GM18873 (cell line): ENCODE measurements at regions not wholly inside any gene's neighbourhood (a gene's known extent, or its start where the extent isn't known, plus 50 kb on each side); places are given as distances from the start of the nearest gene placed in this dataset.

Experiments used
- ATAC-seq: cut with Tn5 transposase; IDR thresholded peaks from one replicate; pipeline ENCODE4 v1.9.1; 2021; ENCODE audit warnings: mild to moderate bottlenecking, moderate library complexity, moderate number of reproducible peaks; ENCODE audit not compliant: unreplicated experiment, low FRiP score

- no peak for ATAC-seq
Measured at GRCh38 chr11:110896358-110896757, 184.1 kb upstream of the ARHGAP20 start.

DNA sequence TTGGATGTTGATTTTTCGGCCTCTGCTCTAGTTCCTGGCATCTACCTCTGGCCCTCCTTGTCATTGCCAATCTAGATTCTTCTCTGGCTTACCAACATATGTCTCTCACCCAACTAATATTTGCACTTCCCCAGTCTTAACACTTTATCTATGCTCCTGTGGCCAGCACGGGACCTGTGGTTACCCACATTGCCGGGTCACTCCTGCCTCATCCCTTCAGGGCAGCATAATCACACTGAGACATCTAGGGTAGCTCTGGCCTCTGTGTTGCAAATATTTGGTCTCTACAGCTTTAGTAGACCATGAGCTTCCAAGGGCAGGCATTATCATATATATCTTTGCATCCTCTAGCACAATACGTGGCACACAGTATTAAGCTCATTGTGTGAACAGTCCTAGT is 182.0 kb upstream of the ARHGAP20 start:
- ATAC-seq = no peak

- no peak for ATAC-seq
Measured at GRCh38 chr11:110892741-110893285, 180.6 kb upstream of the ARHGAP20 start.

GRCh38 chr11:110891411-110891810 is 179.2 kb upstream of the ARHGAP20 start:
- ATAC-seq = no peak

GRCh38 chr11:110890995-110891394 is 178.8 kb upstream of the ARHGAP20 start:
- no peak for ATAC-seq

DNA sequence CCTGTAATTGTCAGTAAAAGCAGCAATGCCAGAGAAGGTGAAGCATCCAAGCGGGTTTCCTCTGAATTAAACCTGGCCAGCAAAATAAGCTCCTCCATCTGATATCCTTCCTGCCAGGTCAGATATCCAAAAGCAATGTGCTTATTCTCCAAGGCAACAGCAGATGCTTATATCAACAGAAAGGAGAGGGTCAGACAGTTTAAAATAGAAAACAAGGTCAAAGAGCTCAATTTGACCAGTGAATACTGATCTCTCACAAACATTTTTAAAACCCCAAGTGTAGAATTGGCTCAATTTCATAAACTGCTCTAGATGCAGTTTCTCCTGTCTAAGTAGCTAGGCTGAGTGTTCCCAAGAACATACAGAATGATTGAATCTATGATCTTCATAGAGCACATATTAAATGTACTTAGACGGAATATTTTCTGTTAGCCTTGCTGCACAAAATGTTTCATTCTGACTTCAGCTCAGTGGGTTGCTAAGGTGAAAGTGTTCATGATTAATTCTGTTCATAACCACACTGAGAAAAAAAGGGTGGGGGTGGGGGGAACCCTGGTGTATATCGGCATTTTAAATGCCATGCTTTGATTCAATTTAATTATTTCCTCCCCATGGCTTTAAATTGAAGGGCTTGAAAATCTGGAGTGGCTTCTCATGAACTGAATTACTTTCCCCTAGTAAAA is 174.2 kb upstream of the ARHGAP20 start:
- ATAC-seq = no peak

- no peak for ATAC-seq
Measured at GRCh38 chr11:110883256-110883655, 171.0 kb upstream of the ARHGAP20 start.

GRCh38 chr11:110878513-110878912 is 166.3 kb upstream of the ARHGAP20 start:
- ATAC-seq = no peak

DNA sequence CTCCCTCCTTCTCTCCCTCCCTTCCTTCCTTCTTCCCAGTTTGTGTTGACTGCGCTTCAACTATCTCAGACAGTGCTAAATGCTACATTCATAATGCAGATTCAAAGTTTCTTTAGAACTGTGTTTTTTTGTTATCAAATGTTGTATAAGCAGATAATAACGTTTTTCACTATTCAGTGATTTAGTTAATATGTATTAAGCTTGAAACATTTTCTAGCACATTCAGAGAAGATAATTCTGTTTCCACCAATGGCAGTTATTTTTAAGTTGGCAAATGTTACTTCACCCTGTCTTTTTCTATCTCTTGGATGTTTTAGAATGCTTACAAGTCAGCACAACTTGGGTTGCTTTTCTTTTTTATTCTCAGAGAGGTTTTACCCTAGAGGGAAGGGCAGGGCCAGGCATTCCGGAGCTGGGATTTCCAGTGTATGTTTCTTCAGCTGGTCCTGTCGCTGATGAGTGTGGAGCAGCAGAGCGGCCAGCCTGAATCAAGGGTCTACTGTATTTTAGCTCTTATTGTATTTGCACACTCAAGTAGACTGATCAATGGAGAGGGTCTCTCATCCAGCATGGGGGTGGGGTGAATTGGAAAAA is 162.3 kb upstream of the ARHGAP20 start:
- ATAC-seq = no peak

DNA sequence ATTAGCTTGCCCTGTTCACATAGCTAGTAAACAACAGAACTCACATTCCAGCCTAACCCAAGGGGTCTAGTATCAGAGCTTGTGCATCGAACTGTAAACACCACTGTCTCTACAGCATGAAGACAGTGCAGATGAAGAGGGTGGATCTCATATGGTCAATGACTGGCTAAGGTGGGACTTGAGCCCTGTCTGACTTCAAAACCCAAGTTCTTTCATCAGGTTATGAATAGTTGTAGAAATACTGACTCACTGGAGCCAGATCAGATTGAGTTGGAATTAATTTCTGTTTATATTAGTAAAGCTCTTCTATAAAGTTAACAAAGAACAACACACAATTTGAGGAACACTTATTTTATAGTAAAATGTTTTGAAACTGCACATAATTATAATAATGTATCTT is 161.7 kb upstream of the ARHGAP20 start:
- ATAC-seq = no peak

DNA sequence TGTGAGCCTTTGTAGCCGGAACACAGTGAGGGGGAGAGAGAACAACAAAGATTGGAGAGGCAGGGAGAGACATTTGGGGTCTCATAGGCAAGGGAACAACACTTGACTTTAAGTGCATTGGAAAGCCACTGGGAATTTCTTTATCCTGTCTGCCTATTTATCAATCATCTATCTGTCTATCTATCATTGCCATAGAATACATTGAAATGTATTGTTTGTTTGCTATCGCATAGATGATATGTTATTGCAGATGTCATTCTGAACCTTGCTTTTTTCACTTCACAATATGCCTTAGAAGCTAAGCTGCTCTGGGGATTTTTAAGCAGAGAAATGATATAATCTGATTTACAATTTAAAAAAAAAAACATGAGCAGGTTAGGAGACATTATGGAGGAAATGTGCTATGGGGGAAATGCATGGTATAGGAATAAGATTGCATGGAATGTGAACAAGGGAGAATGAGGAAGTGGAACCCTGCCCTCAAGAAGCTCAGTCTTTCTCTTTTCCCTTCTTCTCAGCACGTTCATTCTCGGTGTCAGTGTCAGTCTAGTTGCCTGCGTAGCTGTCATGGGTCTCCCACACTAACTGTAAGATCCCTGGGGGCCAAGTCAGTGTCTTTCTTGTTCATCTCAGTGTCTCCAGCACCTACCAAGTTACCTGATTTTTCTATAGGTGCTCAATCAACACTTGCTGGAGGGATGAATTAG is 158.7 kb upstream of the ARHGAP20 start:
- ATAC-seq = no peak

DNA sequence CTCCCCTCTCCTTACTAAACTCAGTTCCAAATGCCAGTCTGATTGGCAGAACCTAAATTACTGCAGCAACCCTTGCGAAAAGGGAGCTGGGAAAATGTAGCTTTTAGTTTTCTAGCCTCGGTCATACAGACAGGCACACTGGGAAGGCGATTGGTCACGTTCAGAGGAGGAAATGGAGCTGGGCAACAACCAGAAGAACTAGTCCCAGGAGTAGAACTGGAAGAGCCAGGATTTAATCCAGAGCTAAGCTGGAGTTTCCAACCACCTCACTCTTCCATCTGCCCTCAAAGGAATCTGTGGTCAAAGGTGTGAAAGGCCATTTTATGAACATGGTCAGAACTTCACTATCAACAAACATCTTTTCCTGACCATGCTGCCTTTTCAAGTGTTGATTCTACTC is 155.7 kb upstream of the ARHGAP20 start:
- no peak for ATAC-seq

DNA sequence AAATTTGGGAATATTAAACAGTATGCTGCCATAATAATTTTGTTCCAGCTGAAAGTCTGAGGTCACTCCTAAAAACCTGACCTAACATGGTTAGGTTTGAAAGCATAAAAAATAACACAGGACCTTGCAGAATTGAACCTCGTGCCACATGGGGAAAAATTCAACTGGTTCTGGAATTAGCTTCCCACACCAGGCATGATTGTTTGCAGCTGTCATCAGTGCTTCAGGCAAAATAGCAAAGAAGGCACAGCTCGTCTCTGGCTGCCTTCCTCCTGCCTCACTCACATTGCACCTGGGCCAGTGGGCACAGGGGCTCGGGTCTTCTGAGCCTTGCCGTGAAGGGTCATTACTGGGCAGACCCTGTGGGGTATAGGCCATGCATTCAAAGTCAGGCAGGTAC is 153.8 kb upstream of the ARHGAP20 start:
- no peak for ATAC-seq

DNA sequence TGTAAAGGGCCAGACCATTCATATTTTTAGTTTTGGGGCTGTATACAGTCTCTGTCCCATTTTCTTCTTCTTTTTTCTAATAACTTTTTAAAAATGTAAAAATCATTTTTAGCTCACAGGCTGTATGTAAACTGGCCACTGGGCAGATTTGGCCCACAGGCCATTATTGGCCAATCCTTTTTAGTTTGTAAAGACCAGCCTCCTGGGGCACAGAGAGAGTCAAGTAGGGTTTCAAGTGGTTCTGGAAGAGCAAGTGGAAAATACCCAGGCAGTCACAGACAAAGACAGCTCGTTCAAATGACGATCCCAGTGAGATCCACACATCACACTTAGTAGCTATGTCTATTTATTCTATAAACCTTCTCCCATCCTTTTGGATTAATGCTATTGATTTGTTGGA is 150.2 kb upstream of the ARHGAP20 start:
- ATAC-seq = no peak

DNA sequence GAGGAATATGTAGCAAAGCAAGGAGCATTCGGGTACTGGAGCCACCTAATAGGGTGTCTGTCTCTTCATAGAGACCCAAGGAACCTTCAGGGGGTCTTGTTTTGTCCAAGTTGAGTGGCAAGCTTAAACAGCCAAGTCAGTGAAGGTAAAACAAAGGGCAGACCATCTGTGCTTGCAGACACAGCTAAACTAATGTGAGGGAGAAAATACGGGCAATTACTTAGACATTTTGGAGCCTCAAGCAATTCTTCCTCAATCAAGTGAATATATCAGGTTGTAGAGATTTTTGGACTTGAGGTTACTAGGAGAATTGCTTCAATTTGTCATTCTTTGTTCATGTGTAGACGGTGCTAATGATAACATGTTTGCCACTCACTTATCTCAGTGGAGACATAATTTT is 148.2 kb upstream of the ARHGAP20 start:
- ATAC-seq = no peak

GRCh38 chr11:110859998-110860397 is 147.8 kb upstream of the ARHGAP20 start:
- ATAC-seq = no peak

GRCh38 chr11:110859240-110859840 is 147.1 kb upstream of the ARHGAP20 start:
- no peak for ATAC-seq

DNA sequence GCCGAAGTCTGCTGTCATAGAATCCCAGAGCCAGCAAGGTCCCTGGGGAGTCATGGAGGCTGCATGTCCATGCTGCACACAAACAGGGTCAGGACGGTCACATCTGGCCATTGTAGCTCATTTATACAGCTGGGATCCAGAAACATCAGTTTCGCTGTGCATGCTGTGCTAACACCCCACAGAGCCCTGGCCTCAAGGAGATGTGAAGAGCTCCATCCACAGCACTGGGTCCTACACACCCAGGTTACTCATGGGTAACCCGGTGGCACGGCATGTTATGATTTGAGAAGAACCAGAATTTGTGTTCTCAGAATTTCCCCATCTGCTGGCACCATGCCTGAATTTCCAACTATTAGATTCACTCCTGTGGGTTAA is 146.3 kb upstream of the ARHGAP20 start:
- no peak for ATAC-seq

- no peak for ATAC-seq
Measured at GRCh38 chr11:110857892-110858546, 145.8 kb upstream of the ARHGAP20 start.

GRCh38 chr11:110856996-110857812 is 145.0 kb upstream of the ARHGAP20 start:
- no peak for ATAC-seq
